Kasumi-1 (cell line): ENCODE measurements at regions not wholly inside any gene's neighbourhood (a gene's known extent, or its start where the extent isn't known, plus 50 kb on each side); places are given as distances from the start of the nearest gene placed in this dataset.
A peak's percentile ranks its signal among the peaks of the same experiment; 100 is the strongest.

Source experiments
- DNase-seq, 2 experiments: peaks; one replicate each; lab custom pipeline; 2025; lab: John Stamatoyannopoulos, UW

GRCh38 chr6:14031516-14031915, 86.1 kb upstream of the CD83 start:
- DNase-seq: no peak

GRCh38 chr6:14035071-14035847, 82.3 kb upstream of the CD83 start:
- DNase-seq: no peak

- DNase-seq: no peak
Measured at GRCh38 chr6:14035874-14036273, 81.7 kb upstream of the CD83 start.

GRCh38 chr6:14036911-14037310, 80.7 kb upstream of the CD83 start:
- DNase-seq: no peak

GRCh38 chr6:14037402-14038277, 79.9 kb upstream of the CD83 start:
- no peak for DNase-seq

- no peak for DNase-seq
Measured at GRCh38 chr6:14038467-14039437, 78.8 kb upstream of the CD83 start.

GRCh38 chr6:14040042-14040441, 77.5 kb upstream of the CD83 start:
- DNase-seq: no peak

- peak; percentile 51 to 70 for DNase-seq
Measured at GRCh38 chr6:14046476-14047068, 71.0 kb upstream of the CD83 start.

- no peak for DNase-seq
Measured at GRCh38 chr6:14047151-14047740, 70.3 kb upstream of the CD83 start.

- no peak for DNase-seq
Measured at GRCh38 chr6:14048837-14049236, 68.7 kb upstream of the CD83 start.

- DNase-seq: no peak
Measured at GRCh38 chr6:14051355-14051754, 66.2 kb upstream of the CD83 start.

GRCh38 chr6:14053811-14054210, 63.8 kb upstream of the CD83 start:
- no peak for DNase-seq

- no peak for DNase-seq
Measured at GRCh38 chr6:14055541-14055940, 62.0 kb upstream of the CD83 start.

GRCh38 chr6:14058029-14058695, 59.4 kb upstream of the CD83 start:
- no peak for DNase-seq

- no peak for DNase-seq
Measured at GRCh38 chr6:14058735-14059134, 58.8 kb upstream of the CD83 start.

- no peak for DNase-seq
Measured at GRCh38 chr6:14059791-14060436, 57.7 kb upstream of the CD83 start.

- DNase-seq: no peak
Measured at GRCh38 chr6:14060971-14061370, 56.6 kb upstream of the CD83 start.

- no peak for DNase-seq
Measured at GRCh38 chr6:14061643-14062042, 55.9 kb upstream of the CD83 start.

- no peak for DNase-seq
Measured at GRCh38 chr6:14062345-14063029, 55.1 kb upstream of the CD83 start.

- no peak for DNase-seq
Measured at GRCh38 chr6:14063756-14064155, 53.8 kb upstream of the CD83 start.
